ENCODE measurements at regions not wholly inside any gene's neighbourhood (a gene's known extent, or its start where the extent isn't known, plus 50 kb on each side); places are given as distances from the start of the nearest gene placed in this dataset.

- no peak for DNase-seq (ENCODE audit: low spot score)
These were observed 197.1 kb downstream of the SPP2 start for GRCh38 chr2:234247453-234248180.

GRCh38 chr2:234245945-234246344 lies 195.4 kb downstream of the SPP2 start:
- no peak for DNase-seq (ENCODE audit: low spot score)

GRCh38 chr2:234243871-234244565 lies 193.5 kb downstream of the SPP2 start:
- DNase-seq (ENCODE audit: low spot score) = no peak

- DNase-seq (ENCODE audit: low spot score) = no peak
These were observed 191.9 kb downstream of the SPP2 start for GRCh38 chr2:234242459-234242836.

- DNase-seq (ENCODE audit: low spot score) = no peak
These were observed 191.4 kb downstream of the SPP2 start for GRCh38 chr2:234241656-234242458.

- no peak for DNase-seq (ENCODE audit: low spot score)
These were observed 190.4 kb downstream of the SPP2 start for GRCh38 chr2:234240917-234241316.

GRCh38 chr2:234235191-234235590 lies 184.7 kb downstream of the SPP2 start:
- DNase-seq (ENCODE audit: low spot score) = no peak

GRCh38 chr2:234231460-234231859 lies 181.0 kb downstream of the SPP2 start:
- DNase-seq (ENCODE audit: low spot score) = no peak

GRCh38 chr2:234219046-234219310 lies 168.5 kb downstream of the SPP2 start:
- DNase-seq (ENCODE audit: low spot score) = no peak

- no peak for DNase-seq (ENCODE audit: low spot score)
These were observed 168.0 kb downstream of the SPP2 start for GRCh38 chr2:234218266-234219045.

- no peak for DNase-seq (ENCODE audit: low spot score)
These were observed 162.0 kb downstream of the SPP2 start for GRCh38 chr2:234212534-234212933.

- DNase-seq (ENCODE audit: low spot score) = no peak
These were observed 161.3 kb downstream of the SPP2 start for GRCh38 chr2:234211797-234212196.

GRCh38 chr2:234206738-234207137 lies 156.2 kb downstream of the SPP2 start:
- no peak for DNase-seq (ENCODE audit: low spot score)

GRCh38 chr2:234204480-234204879 lies 154.0 kb downstream of the SPP2 start:
- DNase-seq (ENCODE audit: low spot score) = no peak

- no peak for DNase-seq (ENCODE audit: low spot score)
These were observed 152.9 kb downstream of the SPP2 start for GRCh38 chr2:234203135-234203984.

- DNase-seq (ENCODE audit: low spot score) = no peak
These were observed 152.1 kb downstream of the SPP2 start for GRCh38 chr2:234202601-234203000.

GRCh38 chr2:234199996-234200395 lies 149.5 kb downstream of the SPP2 start:
- DNase-seq (ENCODE audit: low spot score) = no peak

GRCh38 chr2:234198976-234199375 lies 148.5 kb downstream of the SPP2 start:
- DNase-seq (ENCODE audit: low spot score) = no peak

- DNase-seq (ENCODE audit: low spot score) = no peak
These were observed 145.0 kb downstream of the SPP2 start for GRCh38 chr2:234195516-234195915.

GRCh38 chr2:234193977-234194563 lies 143.6 kb downstream of the SPP2 start:
- no peak for DNase-seq (ENCODE audit: low spot score)

All from ureter (tissue), 1 donor.